ENCODE measurements at regions not wholly inside any gene's neighbourhood (a gene's known extent, or its start where the extent isn't known, plus 50 kb on each side); places are given as distances from the start of the nearest gene placed in this dataset.

DNA sequence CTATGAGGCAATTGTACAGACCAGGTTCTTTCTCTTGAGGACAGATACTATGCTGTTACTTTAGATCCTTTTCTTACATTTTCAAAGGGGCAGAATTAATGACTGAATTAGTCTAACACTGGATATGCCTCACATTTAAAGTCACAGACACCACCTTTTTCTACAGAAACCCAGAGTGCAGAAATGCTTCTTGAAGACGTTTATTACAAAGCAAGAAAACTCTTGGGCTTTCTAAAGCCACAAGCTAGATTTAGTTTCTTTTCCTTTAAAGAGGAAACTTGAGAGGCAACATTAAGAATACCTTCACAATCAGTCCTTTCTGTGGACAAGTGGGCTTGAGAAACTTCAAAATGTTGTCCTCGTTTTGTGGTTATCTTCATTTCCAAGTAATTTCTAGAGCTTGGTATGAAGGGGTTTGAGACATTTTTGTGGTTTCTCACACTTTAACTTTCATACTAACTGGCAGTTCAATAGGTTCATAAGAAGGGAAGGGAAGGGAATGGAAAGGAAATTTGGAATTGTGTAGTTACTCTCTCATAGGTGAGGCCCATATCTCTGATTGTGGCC is 527.4 kb downstream of the RASEF start:
- Histone ChIP-seq H3K27me3 (no peaks in the 10 kb centered on the region), H3K4me3 (no peak overlapping the region), H3K9me3 (no peaks in the 10 kb centered on the region), H3K27ac (no peak overlapping the region), H3K4me1 (no peaks in the 10 kb centered on the region), H3K36me3 (no peaks in the 10 kb centered on the region)
- TF ChIP-seq EP300 (IDR thresholded peaks at IDR 0.05) = no peak
- TF ChIP-seq, protein P1, sequence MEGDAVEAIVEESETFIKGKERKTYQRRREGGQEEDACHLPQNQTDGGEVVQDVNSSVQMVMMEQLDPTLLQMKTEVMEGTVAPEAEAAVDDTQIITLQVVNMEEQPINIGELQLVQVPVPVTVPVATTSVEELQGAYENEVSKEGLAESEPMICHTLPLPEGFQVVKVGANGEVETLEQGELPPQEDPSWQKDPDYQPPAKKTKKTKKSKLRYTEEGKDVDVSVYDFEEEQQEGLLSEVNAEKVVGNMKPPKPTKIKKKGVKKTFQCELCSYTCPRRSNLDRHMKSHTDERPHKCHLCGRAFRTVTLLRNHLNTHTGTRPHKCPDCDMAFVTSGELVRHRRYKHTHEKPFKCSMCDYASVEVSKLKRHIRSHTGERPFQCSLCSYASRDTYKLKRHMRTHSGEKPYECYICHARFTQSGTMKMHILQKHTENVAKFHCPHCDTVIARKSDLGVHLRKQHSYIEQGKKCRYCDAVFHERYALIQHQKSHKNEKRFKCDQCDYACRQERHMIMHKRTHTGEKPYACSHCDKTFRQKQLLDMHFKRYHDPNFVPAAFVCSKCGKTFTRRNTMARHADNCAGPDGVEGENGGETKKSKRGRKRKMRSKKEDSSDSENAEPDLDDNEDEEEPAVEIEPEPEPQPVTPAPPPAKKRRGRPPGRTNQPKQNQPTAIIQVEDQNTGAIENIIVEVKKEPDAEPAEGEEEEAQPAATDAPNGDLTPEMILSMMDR (IDR thresholded peaks at IDR 0.05) = no peak
- no peak for DNase-seq
- 51 to 75% methylated on average over 2 of the region's 2 CpGs for WGBS, 2 donors
- intact Hi-C loops (cut with DNase I) = no loop called here

DNA sequence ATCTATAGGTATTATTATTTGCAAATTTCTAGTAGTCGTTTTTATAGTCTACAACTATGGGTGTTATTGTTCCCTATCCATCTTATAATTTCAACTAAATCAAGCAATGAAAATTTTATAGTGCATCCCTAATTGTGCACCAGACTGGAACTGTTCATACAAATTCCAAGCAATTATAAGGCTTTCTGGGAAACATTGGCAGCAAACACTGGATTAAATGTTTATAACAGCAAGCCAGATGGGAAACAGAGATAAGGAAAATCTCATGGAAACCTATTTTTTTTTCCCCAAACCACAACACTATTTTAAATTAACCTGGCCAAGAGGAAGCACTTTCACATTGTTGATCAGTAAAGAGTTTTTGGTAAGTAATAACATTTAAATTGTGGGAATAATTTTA is 524.3 kb downstream of the RASEF start:
- H3K4me3 ChIP-seq = no peak overlapping the region
- no peak overlapping the region for H3K27ac ChIP-seq
- H3K4me1 ChIP-seq = no peaks in the 10 kb centered on the region
- no peaks in the 10 kb centered on the region for H3K27me3 ChIP-seq
- no peak for DNase-seq
- no peaks in the 10 kb centered on the region for H3K36me3 ChIP-seq
- WGBS, 2 donors = 8 to 39% methylated on average over 1 of the region's 1 CpG
- H3K9me3 ChIP-seq = no peaks in the 10 kb centered on the region
- intact Hi-C loops (cut with DNase I) = no loop called here
- TF ChIP-seq POLR2A (IDR thresholded peaks at IDR 0.05) = no peak
- TF ChIP-seq, protein P1 (IDR thresholded peaks at IDR 0.05) = no peak

DNA sequence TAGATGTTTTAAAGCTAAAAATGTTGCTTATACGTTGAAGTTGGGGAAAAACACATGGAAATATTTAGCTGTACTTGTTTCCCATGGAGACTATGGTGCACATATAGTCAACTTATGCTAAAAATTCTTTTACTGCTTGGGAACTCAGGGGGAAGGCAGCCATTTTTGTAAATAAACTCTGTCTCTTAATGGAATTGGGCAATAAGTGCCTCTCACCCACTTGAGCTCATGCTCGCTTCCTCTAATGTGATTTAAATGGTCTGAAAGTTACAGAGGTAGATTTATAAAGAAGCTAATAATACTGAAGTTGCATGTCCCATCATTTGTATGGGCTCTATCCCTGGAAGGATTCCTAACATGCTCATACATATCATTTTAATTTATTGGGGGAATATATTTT is 523.8 kb downstream of the RASEF start:
- no peak for DNase-seq
- H3K4me1 ChIP-seq = no peaks in the 10 kb centered on the region
- WGBS, 2 donors = 84 to 92% methylated on average over 2 of the region's 2 CpGs
- H3K27ac ChIP-seq = no peak overlapping the region
- no peaks in the 10 kb centered on the region for H3K27me3 ChIP-seq
- TF ChIP-seq POLR2AphosphoS5 (IDR thresholded peaks at IDR 0.05) (no peak), EP300 (IDR thresholded peaks at IDR 0.05) (no peak), POLR2A (IDR thresholded peaks at IDR 0.05) (no peak)
- TF ChIP-seq, protein P1 (IDR thresholded peaks at IDR 0.05) = no peak
- no peaks in the 10 kb centered on the region for H3K9me3 ChIP-seq
- H3K36me3 ChIP-seq = no peaks in the 10 kb centered on the region
- H3K4me3 ChIP-seq = no peak overlapping the region
- intact Hi-C loops (cut with DNase I) = no loop called here

DNA sequence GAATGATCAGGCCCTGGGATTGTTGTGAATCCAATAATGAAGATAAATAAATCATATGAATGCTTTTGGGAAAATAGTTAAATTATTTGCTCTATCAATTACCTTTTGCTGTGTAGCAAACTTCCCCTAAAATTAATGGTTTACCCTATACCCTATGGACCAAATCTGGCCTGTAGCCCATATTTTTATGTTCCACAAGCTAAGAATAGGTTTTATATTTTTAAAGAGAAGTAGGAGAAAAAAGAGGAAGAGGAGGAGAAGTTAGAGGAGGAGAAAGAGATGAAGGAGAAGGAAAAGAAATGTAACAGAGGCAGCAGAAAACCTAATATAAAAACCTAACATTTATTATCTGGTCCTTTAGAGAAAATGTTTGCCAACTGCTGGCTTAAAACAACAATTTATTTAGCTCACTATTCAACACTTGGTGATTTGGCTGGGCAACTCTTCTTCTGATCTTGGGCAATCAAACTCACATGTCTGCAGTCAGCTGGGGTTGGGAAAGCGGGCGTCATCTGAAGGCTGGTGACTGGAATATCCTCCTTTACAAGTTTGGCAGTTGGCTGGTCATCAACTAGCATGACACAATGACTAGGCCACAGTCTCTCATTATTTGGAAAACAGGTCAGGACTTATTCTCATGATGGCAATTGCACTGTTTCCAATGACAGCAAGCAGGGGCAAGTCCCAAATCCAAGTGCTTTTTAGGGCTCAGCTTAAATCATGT is 522.9 kb downstream of the RASEF start:
- no peaks in the 10 kb centered on the region for H3K9me3 ChIP-seq
- intact Hi-C loops (cut with DNase I) = no loop called here
- no peaks in the 10 kb centered on the region for H3K27me3 ChIP-seq
- no peak overlapping the region for H3K27ac ChIP-seq
- WGBS, 2 donors = 89 to 95% methylated on average over 2 of the region's 2 CpGs
- no peak overlapping the region for H3K4me3 ChIP-seq
- no peak for DNase-seq
- no peaks in the 10 kb centered on the region for H3K4me1 ChIP-seq
- TF ChIP-seq EP300 (IDR thresholded peaks at IDR 0.05) (no peak), POLR2AphosphoS5 (IDR thresholded peaks at IDR 0.05) (no peak), POLR2A (IDR thresholded peaks at IDR 0.05) (no peak)
- TF ChIP-seq, protein P1 (IDR thresholded peaks at IDR 0.05) = no peak
- H3K36me3 ChIP-seq = no peaks in the 10 kb centered on the region

DNA sequence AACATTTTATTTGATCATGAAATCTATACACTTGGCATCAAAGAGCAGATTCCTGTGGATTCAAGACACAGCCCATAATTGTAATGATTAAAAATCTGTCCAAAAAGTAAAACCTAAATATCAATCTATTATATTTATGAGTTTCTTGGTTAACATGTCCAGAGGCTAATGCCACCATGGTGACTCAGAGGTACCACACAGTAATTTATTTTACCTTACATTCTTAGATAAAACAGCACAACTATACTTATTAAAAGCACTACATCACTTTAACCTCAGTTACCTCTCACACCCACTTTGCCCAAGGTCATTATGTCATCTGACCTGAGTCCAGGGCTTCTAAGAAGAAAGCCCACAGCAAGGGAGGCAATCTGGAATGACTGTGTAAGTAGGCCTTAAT is 519.2 kb downstream of the RASEF start:
- Histone ChIP-seq H3K4me1 (peaks cover 0 to 17% (median 5%) of the 10 kb centered on the region in 4 donors), H3K9me3 (no peaks in the 10 kb centered on the region), H3K36me3 (no peaks in the 10 kb centered on the region), H3K27ac (no peak overlapping the region), H3K4me3 (no peak overlapping the region), H3K27me3 (no peaks in the 10 kb centered on the region)
- intact Hi-C loops (cut with DNase I) = no loop called here
- no peak for DNase-seq
- TF ChIP-seq POLR2A (IDR thresholded peaks at IDR 0.05) (no peak), EP300 (IDR thresholded peaks at IDR 0.05) (no peak), POLR2AphosphoS5 (IDR thresholded peaks at IDR 0.05) (no peak)
- TF ChIP-seq, protein P1 (IDR thresholded peaks at IDR 0.05) = no peak
